ENCODE measurements at regions not wholly inside any gene's neighbourhood (a gene's known extent, or its start where the extent isn't known, plus 50 kb on each side); places are given as distances from the start of the nearest gene placed in this dataset.

DNA sequence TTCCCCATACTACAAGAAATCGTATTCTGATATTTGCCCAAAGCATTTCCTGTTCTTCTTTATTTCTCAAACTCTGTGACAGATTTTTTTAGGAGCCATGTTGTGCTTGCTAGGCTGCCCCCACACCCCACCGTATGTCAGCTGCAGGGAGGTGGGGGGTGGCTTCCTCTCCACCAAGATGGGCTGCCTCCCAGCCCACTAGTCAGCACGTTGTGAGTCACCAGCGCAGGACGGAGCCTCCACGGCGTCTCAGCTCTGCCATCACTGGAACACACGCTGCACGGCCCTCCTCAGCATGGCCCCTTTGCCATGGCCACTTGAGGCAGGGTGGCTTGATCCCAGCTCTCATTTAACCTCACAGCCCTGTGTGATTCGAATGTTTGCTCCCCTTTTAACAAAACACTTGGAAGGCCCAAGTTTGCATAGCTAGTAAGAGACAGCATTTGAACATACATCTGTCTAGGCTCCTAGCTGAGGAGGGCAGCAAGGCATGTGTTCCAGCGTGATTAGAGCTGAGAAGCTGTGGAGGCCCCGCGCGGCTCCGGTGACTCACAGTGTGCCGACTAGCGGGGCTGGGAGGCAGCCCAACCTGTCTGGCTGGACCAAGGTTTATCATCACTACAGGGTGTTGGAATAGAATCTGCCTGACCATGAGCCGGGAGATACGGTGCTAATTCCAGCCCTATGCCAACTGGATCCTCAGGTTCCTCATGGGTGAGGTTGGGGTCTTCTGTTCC lies 180.7 kb upstream of the NCAM1 start:
- DNase-seq (ENCODE audit: low read depth in 2 of 2), result no peak

GRCh38 chr11:112783945-112784322 lies 177.3 kb upstream of the NCAM1 start:
- DNase-seq (ENCODE audit: low read depth in 2 of 2), result no peak

DNA sequence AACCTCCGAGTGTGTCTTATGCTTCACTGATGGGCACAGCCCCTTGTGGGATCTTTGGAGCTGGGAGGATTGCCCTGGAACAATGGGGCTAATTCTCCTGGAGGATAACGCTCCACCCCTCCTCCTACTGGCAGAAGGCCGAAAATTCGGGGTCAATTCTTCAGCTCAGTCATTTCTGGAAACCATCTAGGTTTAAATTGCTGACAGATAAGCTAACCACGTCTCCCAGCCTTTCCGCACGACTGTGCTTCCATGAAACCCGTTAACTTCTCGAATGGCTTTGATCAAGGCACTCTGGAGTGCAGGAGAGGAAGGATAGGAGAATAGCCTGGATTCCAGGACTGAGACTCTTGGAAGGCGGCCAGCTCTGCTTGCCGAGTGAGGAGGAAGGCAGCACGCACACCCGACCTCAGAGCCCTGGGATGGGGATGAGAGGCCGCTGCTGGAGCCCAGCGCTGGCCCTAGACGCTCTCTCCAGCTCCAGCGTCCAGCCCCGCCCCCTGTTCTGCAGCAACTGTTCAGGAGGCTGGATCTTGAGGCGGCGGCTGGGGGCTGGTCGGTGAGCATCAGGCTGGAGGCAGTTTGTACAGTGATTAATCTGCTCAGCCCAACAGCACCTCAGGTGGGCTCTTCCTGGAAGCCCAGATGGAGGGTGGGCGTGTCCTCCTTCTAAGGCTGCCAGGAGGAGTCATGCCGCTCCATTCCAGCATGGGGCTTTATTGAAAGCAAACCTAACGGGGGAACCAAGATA lies 176.7 kb upstream of the NCAM1 start:
- no peak for DNase-seq (ENCODE audit: low read depth in 2 of 2)

GRCh38 chr11:112785149-112785548 lies 176.1 kb upstream of the NCAM1 start:
- no peak for DNase-seq (ENCODE audit: low read depth in 2 of 2)

GRCh38 chr11:112785719-112786118 lies 175.5 kb upstream of the NCAM1 start:
- DNase-seq (ENCODE audit: low read depth in 2 of 2), result no peak

GRCh38 chr11:112786196-112786595 lies 175.0 kb upstream of the NCAM1 start:
- no peak for DNase-seq (ENCODE audit: low read depth in 2 of 2)

- DNase-seq (ENCODE audit: low read depth in 2 of 2), result no peak
These were observed 174.2 kb upstream of the NCAM1 start for GRCh38 chr11:112786886-112787530.

DNA sequence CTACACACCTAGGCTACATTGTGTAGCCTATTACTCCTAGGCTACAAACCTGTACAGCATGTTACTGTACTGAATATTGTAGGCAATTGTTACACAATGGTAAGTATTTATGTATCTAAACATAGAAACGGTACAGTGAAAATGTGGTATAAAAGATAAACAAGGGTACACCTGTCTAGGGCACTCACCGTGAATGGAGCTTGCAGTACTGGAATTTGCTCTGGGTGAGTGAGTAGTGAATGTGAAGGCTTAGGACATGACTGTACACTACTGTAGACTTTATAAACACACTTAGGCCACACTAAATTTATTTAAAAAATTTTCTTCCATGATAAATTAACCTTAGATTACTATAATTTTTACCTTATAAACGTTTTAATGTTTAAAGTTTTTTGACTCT lies 171.7 kb upstream of the NCAM1 start:
- DNase-seq (ENCODE audit: low read depth in 2 of 2), result no peak

DNA sequence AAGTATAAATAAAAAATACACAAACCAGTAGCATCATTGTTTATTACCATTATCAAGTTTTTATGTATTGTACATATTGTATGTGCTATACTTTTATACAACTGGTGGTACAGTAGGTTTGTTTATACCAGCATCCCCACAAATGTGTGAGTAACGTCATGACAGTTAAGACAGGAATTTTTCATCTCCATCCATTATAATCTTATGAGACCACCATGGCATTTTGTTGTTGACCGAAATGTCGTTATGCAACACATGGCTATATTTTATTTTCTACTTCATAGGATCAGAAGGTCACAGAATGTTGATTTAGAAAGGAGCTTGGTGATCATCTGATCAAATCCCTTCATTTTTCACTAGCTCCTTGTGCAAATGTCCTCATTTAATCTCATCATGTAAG lies 170.9 kb upstream of the NCAM1 start:
- DNase-seq (ENCODE audit: low read depth in 2 of 2), result no peak

GRCh38 chr11:112792070-112792469 lies 169.2 kb upstream of the NCAM1 start:
- no peak for DNase-seq (ENCODE audit: low read depth in 2 of 2)

DNA sequence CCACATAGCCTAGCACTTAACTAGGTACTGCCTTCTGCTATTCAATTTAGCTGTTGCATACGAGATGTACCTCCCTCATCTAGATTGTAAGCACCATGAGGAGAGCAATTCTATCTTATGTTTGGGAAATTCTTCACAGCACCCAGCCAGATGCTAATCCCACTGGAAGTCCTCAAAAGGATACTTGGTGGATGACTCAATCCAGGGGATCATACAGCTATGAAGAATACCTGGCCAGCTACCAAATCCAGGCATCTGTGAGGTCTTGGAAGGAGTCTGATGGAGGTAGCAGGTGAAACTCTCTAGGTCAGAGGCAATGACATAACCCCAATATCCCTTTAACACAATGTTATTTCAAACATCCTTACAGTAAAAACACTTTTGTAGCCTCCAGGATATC lies 167.8 kb upstream of the NCAM1 start:
- DNase-seq (ENCODE audit: low read depth in 2 of 2), result no peak

DNA sequence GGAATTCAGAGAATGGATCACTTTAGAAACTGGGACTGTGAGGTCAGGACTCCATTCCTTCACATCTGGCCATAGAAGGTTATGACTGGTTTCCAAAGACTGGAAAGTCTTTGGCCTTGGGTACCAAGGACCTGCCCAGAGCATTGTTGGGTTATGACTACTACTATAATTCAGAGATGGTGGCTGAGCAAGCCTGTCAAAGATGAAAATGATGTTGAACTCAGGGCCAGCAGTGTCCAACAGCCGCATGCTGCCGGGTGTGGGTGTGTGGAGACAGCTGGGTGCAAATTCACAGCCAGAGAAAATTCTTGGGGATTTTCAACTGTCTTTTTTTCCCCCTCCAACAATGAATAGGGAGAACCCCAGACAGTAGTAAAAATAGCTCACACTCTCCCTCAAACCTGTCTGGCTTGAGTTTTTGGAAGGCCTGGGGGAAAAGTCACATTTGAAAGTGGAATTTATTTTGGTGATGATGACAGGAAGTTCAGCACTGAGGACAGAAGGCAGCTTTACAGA lies 166.8 kb upstream of the NCAM1 start:
- DNase-seq (ENCODE audit: low read depth in 2 of 2), result no peak

DNA sequence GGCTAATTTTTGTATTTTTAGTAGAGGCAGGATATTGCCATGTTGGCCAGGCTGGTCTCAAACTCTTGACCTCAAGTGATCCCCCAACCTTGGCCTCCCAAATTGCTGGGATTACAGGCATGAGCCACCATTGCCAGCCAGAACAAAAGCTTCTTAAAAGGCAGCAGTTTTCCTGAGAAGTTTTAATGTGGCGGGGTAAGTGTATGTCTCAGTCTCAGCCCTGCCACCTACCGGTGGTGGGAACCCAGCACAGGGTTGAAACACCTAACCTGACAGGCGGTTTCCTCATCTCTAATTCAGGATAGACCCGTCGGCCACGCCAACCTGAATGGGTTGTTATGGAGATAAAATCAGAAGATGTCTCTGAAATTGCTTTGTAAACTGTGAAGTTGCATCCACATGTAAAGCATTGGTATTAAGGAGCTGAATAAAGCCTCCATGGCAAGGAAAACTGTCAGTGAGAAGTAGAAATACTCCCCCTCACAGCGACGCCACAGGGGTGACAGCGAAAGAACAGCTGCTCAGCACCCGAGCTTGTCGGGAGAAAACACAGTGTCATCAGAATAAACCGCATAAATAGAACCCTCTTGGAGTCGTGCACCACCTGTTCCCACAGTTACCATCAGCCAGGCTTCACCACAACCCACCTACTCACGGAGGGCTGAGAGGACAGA lies 165.9 kb upstream of the NCAM1 start:
- DNase-seq (ENCODE audit: low read depth in 2 of 2), result no peak

DNA sequence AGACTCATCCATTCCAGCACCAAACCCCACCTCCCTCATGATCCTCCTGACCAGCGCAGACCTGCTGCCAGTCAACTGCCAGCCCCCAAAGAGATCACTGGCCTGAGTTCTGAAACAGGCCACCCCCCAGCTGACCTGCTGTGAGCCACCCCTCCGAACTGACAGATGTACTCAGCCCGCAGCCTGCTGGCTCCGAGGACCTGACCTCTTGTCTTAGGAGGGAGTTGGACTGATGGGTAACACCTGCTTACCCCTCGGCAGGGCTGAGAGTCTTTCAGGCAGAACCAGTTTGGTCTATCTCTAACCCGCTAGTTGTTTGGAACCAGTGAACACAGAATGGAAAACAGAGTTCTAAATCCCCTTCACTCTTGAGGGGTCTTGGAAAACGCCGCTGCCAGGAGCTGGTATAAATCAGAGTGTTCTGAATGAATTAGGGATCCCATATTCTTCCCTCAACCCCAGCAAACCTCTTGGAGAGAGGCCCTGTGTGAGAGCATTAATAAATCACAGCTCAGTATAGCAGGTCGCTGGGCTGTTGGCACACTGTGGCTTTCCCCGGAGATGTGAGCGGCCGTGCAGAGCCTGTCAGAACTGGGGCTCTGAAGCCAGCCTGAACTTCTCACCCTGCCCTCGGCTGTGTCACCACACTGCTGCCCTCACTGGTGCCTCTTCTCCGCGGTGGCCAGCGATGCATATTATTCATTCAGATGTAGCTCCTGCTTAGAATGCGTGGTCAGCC lies 165.1 kb upstream of the NCAM1 start:
- DNase-seq (ENCODE audit: low read depth in 2 of 2), result no peak

GRCh38 chr11:112797092-112797491 lies 164.1 kb upstream of the NCAM1 start:
- no peak for DNase-seq (ENCODE audit: low read depth in 2 of 2)

- DNase-seq (ENCODE audit: low read depth in 2 of 2), result no peak
These were observed 163.4 kb upstream of the NCAM1 start for GRCh38 chr11:112797648-112798293.

GRCh38 chr11:112801025-112801816 lies 160.0 kb upstream of the NCAM1 start:
- no peak for DNase-seq (ENCODE audit: low read depth in 2 of 2)

DNA sequence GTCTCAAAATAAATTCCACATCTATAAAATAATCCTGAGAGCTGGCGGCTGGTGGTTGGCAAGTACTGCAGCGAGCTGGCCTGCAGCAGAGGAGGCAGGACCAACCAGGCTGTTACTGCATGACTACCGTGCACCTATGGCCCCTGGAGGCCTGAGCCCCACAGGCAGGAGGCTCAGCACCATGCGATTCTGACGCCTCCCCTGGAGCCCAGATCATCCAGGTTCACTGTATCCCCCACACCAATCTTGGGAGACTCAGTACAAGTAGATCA lies 159.5 kb upstream of the NCAM1 start:
- no peak for DNase-seq (ENCODE audit: low read depth in 2 of 2)

DNA sequence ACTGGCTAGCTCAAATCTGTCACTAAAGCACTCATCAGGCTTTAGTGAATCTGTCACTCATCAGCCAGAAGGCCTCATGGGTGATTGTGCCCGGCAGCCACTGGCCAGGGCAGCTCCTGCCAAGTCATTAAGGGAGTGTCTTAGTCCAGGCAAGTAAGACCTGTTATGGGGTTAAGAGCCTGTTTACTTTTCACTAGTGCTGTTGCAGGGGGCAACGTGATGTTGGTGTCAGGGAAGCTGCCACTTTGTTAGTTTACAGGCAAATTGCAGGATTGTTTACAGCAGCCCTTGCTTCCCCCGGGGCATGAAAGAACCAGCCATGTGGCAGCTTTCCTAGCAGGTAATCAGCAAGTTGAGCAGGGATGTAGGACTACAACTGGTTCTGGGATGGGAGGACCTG lies 155.6 kb upstream of the NCAM1 start:
- DNase-seq (ENCODE audit: low read depth in 2 of 2), result no peak

DNA sequence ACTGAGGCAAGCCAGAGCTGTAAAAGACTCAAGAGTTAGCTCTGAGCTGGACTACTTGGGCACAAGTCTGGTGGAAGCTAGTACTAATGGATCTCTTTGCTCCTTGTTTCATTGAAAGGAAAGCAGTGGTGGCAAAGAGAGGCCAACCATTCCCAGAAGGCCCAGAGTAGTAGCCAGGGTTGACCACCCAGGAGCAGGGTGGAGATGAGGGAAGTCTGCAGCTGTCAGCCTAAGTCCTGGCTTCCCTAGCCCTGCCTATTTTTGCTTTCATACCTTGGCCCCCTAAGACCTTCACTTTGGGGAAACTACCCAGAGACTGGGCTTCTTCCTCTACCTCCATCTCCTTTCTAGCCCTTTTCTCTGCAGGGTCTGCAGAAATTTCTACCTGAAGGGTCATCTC lies 155.0 kb upstream of the NCAM1 start:
- no peak for DNase-seq (ENCODE audit: low read depth in 2 of 2)
